GM18498 (cell line): ENCODE measurements at regions not wholly inside any gene's neighbourhood (a gene's known extent, or its start where the extent isn't known, plus 50 kb on each side); places are given as distances from the start of the nearest gene placed in this dataset.

Experiments
- ATAC-seq: cut with Tn5 transposase; IDR thresholded peaks from one replicate; pipeline ENCODE4 v1.9.1; 2021; ENCODE audit warnings: mild to moderate bottlenecking, moderate library complexity; ENCODE audit not compliant: unreplicated experiment

- no peak for ATAC-seq
Measured at GRCh38 chr1:213921311-213921710, 66.5 kb upstream of the PROX1 start.

DNA sequence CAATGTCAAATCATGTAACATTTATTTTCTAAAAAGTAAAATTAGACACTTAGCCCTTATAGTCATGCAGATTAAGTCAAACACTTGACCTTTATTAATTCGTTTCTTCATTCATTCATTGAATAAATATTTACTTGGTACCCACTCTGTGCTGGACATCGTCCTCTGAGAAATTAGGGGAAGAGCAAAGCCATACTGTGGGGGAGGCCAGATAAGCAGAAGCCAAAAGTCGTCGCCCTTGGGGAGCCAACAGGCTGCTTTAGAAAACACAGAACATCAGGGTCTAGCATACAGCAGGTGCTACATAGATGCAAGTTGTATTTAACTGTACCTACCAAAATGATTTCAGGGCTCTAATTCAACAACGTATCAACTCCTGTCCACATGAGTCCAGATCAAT, 66.1 kb upstream of the PROX1 start:
- ATAC-seq = no peak

GRCh38 chr1:213925531-213926182, 62.1 kb upstream of the PROX1 start:
- ATAC-seq = no peak

GRCh38 chr1:213927846-213928245, 59.9 kb upstream of the PROX1 start:
- no peak for ATAC-seq

GRCh38 chr1:213929398-213929797, 58.4 kb upstream of the PROX1 start:
- no peak for ATAC-seq

GRCh38 chr1:213931836-213932235, 55.9 kb upstream of the PROX1 start:
- ATAC-seq = no peak

GRCh38 chr1:213933336-213933735, 54.4 kb upstream of the PROX1 start:
- ATAC-seq = no peak

DNA sequence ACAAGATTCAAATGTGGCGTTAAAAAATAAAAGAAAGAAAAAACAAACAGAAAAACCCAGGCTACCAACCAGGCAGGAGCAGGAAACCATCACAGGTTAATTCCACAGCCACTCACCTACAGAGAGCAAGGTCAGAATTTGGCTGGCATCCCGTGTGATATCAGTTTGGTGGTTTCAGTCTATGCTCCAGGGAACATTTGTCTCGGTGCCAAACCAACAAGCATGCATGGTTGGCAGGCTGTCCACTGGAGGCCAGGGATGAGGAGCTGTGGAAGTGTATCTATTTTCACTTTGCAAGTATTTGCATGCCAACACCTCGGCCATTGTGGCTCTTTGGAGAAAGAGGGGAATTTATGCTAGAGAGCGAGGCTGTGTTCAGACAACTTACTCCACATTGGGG, 53.1 kb upstream of the PROX1 start:
- no peak for ATAC-seq

DNA sequence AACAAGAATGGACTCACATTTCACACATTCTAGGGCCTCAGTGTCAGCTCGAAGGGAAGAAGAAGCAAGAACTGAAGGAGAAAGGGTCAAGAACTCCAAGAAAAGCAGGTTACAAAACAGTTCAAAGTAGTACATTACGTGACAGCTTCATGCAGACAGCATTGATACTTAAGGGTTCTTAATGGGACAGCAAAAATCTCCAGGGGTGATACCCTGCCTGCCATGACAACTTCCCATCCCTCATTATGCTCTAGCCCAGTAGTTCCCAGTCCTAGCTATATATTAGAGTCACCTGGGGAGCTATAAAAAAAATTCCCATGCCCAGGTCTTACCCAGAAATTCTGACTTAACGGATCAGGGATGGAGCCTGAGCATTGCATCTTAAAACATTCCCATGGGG, 51.2 kb upstream of the PROX1 start:
- no peak for ATAC-seq
